Stomach (tissue), 4 donors: ENCODE measurements at regions not wholly inside any gene's neighbourhood (a gene's known extent, or its start where the extent isn't known, plus 50 kb on each side); places are given as distances from the start of the nearest gene placed in this dataset.

Experiments used
- POLR2A ChIP-seq, 4 donors: fragments of 450-650 bp; IDR thresholded peaks; one replicate each; pipeline ENCODE4 v1.6.1; 2016; ENCODE audit warnings: antibody characterized with exemption in 4 of 4, control low read depth in 2 of 4, mild to moderate bottlenecking in 1 of 4, moderate library complexity in 1 of 4
- POLR2AphosphoS5 ChIP-seq, 3 donors: sonication (generic); formaldehyde crosslinking; IDR thresholded peaks; one replicate each; pipeline ENCODE4 v1.6.1; 2016; ENCODE audit warnings: antibody characterized with exemption in 3 of 3
- TF ChIP-seq, protein P1 (sequence below), 7 experiments: fragments of 450-650 bp in 4 of 7; fragments of 200-600 bp in 3 of 7; sonication (generic) in 3 of 7; IDR thresholded peaks; one replicate each; pipeline ENCODE4 v1.5.1; 2016 to 2019; ENCODE audit warnings: antibody characterized with exemption in 7 of 7, control low read depth in 2 of 7, mild to moderate bottlenecking in 1 of 7

DNA sequence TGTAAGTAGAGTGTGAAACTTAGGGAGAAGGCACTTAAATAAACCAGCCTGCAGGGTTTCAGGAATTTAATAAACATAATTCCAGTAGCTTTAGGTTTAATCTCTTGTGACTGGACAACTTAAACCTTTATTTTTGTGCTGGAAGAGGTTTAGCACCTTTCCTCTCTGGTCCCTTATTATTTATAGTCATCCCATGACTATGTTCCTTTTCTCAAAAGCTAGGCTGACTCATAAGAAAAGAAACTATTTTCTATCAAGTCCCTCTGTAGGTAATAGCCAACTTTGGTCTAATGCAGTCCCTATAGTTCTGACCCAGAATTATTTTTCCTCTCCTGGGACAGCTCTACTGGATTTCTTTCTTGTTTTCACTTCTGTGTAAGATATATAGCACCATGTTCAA lies 588.9 kb downstream of the NR2F1-AS1 start:
- TF ChIP-seq, protein P1, sequence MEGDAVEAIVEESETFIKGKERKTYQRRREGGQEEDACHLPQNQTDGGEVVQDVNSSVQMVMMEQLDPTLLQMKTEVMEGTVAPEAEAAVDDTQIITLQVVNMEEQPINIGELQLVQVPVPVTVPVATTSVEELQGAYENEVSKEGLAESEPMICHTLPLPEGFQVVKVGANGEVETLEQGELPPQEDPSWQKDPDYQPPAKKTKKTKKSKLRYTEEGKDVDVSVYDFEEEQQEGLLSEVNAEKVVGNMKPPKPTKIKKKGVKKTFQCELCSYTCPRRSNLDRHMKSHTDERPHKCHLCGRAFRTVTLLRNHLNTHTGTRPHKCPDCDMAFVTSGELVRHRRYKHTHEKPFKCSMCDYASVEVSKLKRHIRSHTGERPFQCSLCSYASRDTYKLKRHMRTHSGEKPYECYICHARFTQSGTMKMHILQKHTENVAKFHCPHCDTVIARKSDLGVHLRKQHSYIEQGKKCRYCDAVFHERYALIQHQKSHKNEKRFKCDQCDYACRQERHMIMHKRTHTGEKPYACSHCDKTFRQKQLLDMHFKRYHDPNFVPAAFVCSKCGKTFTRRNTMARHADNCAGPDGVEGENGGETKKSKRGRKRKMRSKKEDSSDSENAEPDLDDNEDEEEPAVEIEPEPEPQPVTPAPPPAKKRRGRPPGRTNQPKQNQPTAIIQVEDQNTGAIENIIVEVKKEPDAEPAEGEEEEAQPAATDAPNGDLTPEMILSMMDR (IDR thresholded peaks at IDR 0.05), result no peak
- TF ChIP-seq POLR2AphosphoS5 (IDR thresholded peaks at IDR 0.05) (no peak), POLR2A (IDR thresholded peaks at IDR 0.05) (no peak)
